ENCODE measurements at regions not wholly inside any gene's neighbourhood (a gene's known extent, or its start where the extent isn't known, plus 50 kb on each side); places are given as distances from the start of the nearest gene placed in this dataset.

GRCh38 chr6:15987569-15987968, 141.3 kb upstream of the MYLIP start:
- no peaks in the 10 kb centered on the region for H3K36me3 ChIP-seq (ENCODE audit: insufficient read depth, low read length)
- BruUV-seq (replicated peaks) = no TSS peak
- no peaks in the 10 kb centered on the region for H3K9me2 ChIP-seq (ENCODE audit: insufficient read depth, low read length)
- POLR2A ChIA-PET = interaction anchor here (1.0 kb wide), 1 partner anchor 10 kb away, joined by 3 read pairs; no protein-coding TSS in a partner anchor
- no peaks in the 10 kb centered on the region for H3K79me2 ChIP-seq (ENCODE audit: insufficient read depth, low read depth, low read length)
- H3K4me1 ChIP-seq (ENCODE audit: insufficient read depth, low read length, poor library complexity, severe bottlenecking) = no peaks in the 10 kb centered on the region
- H4K20me1 ChIP-seq (ENCODE audit: insufficient read depth, low read length) = no peaks in the 10 kb centered on the region
- no peak overlapping the region for H3K4me3 ChIP-seq (ENCODE audit: low read depth, low read length, poor library complexity, severe bottlenecking)
- H3K4me2 ChIP-seq (ENCODE audit: low read length) = no peak overlapping the region
- DNase-seq (ENCODE audit: low spot score) = no peak
- no peaks in the 10 kb centered on the region for H3K9me3 ChIP-seq (ENCODE audit: low read length)
- CTCF ChIA-PET (ENCODE audit: unreplicated experiment) = no interaction called here
- intact Hi-C loops (cut with micrococcal nuclease; ENCODE audit: unreplicated experiment) = no loop called here
- H3K27ac ChIP-seq (ENCODE audit: low read depth, low read length, poor library complexity, severe bottlenecking) = no peak overlapping the region
- no peak overlapping the region for H2AFZ ChIP-seq (ENCODE audit: low read length)
- no peak for TF ChIP-seq EZH2phosphoT487 (IDR thresholded peaks at IDR 0.05; ENCODE audit: borderline replicate concordance, low read depth, low read length)
- no peak for TF ChIP-seq CTCF (conservative IDR thresholded peaks at IDR 0.05; ENCODE audit: low read length)

- ChIA-PET CTCF (ENCODE audit: unreplicated experiment) (no interaction called here), POLR2A (interaction anchor here (0.9 kb wide), 1 partner anchor 11 kb away, joined by 4 read pairs; no protein-coding TSS in a partner anchor)
These were observed 142.8 kb upstream of the MYLIP start for GRCh38 chr6:15986027-15986629.

More at GRCh38 chr6:15986027-15986629, 142.8 kb upstream of the MYLIP start:
- Histone ChIP-seq H3K4me3 (ENCODE audit: low read depth, low read length, poor library complexity, severe bottlenecking) (no peak overlapping the region), H4K20me1 (ENCODE audit: insufficient read depth, low read length) (no peaks in the 10 kb centered on the region), H3K9me2 (ENCODE audit: insufficient read depth, low read length) (no peaks in the 10 kb centered on the region), H3K36me3 (ENCODE audit: insufficient read depth, low read length) (no peaks in the 10 kb centered on the region), H2AFZ (ENCODE audit: low read length) (no peak overlapping the region), H3K4me2 (ENCODE audit: low read length) (no peak overlapping the region), H3K4me1 (ENCODE audit: insufficient read depth, low read length, poor library complexity, severe bottlenecking) (no peaks in the 10 kb centered on the region), H3K27ac (ENCODE audit: low read depth, low read length, poor library complexity, severe bottlenecking) (no peak overlapping the region), H3K79me2 (ENCODE audit: insufficient read depth, low read depth, low read length) (no peaks in the 10 kb centered on the region), H3K9me3 (ENCODE audit: low read length) (no peaks in the 10 kb centered on the region)
- intact Hi-C loops (cut with micrococcal nuclease; ENCODE audit: unreplicated experiment) = no loop called here
- BruUV-seq (replicated peaks) = no TSS peak
- TF ChIP-seq CTCF (conservative IDR thresholded peaks at IDR 0.05; ENCODE audit: low read length) (no peak), EZH2phosphoT487 (IDR thresholded peaks at IDR 0.05; ENCODE audit: borderline replicate concordance, low read depth, low read length) (no peak)
- no peak for DNase-seq (ENCODE audit: low spot score)

All from OCI-LY7 (cell line).